DMS53 (cell line): ENCODE measurements at regions not wholly inside any gene's neighbourhood (a gene's known extent, or its start where the extent isn't known, plus 50 kb on each side); places are given as distances from the start of the nearest gene placed in this dataset.
A peak's percentile ranks its signal among the peaks of the same experiment; 100 is the strongest.
"Not testable (repeated sequence)": the region's sequence is repeated elsewhere in the genome, so short reads cannot be mapped to it uniquely, and the experiment has no call there.

Source experiments
- DNase-seq: peaks from one replicate; lab custom pipeline; 2025; lab: John Stamatoyannopoulos, UW

DNA sequence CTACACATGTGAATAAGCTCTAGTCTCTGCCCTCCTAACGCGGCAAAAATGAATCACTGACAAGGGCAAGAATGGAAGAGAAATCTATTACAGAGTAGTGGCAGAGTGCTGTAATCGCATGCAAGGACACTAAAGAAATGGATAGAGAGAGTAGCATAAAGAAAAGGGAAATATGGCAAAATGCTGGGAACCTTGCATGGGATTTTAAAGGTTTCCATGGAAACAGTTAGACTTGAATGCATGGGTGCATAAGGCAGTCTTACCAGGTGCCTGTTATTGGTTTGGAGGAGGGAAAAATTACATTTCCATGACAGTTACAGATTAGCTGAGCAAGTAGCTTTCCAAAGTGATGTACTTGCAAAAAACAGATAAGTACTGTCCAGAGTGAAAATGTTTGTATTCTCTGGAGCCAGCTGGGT, 233.4 kb downstream of the PTN start:
- peak; percentile 14 for DNase-seq

DNA sequence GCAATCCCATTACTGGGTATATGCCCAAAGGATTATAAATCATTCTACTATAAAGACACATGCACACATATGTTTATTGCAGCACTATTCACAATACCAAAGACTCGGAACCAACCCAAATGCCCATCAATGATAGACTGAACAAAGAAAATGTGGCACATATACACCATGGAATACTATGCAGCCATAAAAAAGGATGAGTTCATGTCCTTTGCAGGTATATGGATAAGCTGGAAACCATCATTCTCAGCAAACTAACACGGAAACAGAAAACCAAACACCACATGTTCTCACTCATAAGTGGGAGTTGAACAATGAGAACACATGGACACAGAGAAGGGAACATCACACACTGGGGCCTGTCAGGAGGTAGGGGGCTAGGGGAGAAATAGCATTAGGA, 235.7 kb downstream of the PTN start:
- DNase-seq = not testable (repeated sequence)

DNA sequence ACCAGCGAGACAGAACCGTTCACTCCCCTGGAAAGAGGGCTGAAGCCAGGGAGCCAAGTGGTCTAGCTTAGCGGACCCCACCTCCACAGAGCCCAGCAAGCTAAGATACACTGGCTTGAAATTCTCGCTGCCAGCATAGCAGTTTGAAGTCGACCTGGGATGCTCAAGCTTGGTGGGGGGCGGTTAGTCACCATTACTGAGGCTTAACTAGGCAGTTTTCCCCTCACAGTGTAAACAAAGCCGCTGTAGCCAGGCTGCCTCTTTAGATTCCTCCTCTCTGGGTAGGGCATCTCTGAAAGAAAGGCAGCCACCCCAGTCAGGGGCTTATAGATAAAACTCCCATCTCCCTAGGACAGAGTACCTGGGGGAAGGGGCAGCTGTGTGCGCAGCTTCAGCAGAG, 235.1 kb downstream of the CHRM2 start:
- DNase-seq = not testable (repeated sequence)

DNA sequence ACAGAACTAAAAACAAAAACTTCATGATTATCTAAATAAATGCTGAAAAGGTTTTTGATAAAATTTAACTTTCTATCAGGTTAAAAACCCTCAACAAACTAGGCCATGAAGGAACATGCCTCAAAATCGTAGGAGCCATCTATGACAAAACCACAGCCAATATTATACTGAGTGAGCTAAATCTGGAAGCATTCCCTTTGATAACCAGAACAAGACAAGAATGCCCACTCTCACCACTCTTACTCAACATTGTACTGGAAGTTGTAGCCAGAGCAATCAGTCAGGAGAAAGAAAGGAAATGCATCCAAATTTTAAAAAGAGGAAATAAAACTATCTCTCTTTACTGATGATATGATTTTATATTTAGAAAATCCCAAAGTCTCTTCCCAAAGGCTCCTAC, 228.7 kb downstream of the CHRM2 start:
- DNase-seq = no peak

DNA sequence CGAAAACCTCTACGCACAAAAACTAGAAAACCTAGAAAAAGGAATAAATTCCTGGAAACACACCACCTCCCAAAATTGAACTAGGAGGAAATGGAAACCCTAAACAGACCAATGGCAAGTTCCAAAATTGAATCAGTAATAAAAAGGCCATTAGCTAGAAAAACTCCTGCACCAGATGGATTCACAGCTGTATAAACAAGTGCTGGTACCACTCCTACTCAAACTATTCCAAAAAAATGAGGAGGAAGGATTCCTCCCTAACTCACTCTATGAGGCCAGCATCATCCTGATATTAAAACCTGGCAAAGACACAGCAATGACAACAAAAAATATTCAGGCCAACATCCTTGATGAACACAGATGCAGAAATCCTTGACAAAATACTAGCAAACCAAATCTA, 228.2 kb downstream of the CHRM2 start:
- no peak for DNase-seq

DNA sequence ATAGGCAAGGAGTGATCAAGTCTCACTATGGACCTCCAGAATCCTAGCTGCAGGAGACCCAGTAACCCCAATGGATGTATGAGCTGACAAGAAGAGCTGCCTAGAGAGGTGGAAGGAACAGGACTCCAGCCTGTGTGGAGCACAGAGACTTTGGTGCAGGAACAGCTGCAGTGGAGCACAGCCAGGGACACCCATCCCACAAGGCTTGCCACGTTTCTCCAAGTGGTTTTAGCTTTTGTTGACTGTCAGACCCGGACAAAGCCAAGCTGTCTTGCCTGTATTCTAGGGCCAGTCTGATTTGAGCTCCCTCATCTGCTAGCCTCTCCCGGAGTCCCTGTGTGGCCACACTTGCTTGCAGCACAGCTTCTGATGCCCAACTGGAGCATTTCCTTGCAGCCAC, 224.7 kb downstream of the CHRM2 start:
- DNase-seq = no peak

DNA sequence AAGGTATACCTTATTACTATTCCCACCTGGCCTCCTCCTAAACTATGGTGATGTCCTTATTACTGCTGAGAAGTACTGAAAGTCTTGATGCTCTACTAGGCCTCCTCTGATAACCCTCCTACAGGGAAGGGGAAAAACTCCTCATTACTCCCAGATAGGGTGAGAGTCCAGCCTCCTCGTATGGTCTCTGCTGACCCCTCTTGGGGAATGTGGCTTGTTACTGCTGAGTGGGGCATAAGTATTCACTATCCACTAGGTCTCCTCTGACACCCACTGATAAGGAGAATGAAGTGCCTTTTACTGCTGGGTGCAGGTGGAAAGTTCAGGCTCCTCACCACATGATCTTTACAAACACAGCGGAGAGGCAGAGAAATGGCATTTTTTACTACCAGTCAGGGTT, 222.9 kb downstream of the CHRM2 start:
- peak; percentile 27 for DNase-seq

DNA sequence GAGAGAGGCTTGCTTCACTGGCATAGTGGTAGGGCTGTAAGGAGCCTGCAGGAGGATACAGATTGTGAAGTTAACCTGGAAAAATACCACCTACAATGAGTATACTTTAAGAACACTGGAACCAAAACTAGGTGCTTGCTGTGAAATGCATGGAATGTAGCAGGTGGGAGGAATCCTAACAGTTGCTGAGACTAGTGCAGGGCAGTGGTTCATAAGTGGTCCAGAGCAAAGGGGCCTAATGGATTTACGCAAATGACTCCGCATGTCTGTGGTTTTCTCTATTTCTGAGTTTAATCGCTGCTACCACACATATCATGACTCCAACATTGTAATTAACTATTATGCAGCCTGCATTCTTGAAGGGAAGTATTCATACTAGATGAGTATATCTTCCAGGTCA, 218.4 kb downstream of the CHRM2 start:
- DNase-seq = no peak

DNA sequence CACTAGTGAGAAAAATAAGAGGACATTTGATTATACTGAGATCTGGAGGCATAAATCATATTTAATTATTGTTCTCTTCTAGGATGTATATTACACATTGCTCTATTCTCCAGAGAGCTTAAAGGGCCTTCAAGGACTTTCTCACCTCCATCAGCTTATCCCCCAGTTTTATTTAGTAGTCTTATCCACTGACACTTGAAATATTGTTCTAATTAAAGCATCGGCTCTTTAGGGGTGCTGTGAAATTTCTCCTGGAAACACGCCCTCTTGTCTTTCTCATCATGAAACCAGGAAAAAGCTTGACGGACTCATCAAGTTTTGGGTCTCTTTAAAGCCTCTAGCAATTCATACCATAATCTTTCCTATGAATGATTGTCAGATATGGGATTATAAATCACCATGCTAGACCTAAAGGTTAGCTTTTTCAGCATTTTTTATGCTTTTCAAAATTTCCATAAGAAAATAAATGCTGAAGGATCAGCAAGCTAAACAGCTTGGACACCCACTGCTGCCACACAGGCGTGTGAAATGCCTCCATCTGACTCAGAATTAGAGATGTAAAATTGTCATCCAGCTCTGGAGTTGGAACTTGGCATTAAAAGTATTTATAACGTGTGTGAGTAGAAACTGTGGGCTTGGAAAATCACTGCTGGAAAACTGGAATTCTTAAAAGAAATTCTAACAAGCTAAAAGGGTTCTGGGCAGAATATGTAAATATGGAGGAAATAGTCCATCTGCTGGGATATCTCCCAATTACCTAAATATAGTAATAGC, 216.3 kb downstream of the CHRM2 start:
- DNase-seq = no peak

DNA sequence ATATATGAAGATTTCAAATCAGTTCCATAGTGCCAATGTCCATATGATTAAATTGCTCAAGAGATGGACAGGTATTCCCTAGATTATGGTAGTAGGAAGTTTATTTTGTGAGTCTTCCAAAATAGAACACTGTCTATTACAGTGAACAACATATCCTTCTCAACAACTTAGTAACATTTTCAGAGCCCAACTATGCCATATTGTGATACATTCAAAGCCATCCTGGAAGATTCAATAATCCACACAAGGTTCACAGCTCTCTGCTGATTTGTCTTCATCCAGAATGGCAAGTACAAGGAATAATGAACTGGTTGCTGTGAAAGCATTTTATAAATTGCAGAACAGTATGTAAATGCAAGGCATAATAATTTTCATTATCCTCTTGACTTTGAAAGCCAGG, 213.9 kb downstream of the CHRM2 start:
- DNase-seq = no peak

DNA sequence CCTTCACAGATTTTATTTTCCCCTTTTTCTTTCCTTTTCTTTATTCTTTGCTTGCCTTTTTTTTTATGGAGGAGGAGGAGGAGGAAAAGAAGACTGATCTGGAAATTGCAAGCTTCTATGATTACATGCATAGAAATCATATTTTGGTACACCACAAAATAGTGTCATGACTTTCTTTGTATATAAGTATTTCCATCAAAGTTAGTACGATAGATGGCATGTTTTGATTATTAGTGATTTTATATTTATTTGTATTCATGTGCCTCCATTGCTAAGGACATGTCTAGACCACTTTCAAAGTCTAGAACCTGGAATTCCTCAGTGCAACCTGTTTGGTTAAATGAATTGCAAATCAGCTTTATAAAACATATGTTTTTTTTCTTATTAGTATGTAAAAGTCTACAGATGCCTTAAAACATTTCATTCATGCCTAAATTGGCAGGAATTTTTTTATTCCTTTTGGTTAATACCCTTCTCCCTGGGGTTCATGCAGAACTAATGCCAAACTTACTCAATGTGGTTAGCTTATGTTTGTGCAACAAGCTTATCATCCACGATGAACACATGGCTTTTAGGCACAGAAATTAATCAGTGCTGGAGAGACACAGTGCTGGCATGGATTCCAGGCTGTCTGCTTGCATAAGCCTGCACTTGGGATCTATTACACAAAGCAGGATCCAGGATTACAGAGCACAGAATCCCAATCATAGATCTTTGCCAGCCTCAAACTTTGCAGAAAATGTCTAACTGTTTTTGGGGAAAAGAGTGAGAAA, 213.1 kb downstream of the CHRM2 start:
- no peak for DNase-seq

DNA sequence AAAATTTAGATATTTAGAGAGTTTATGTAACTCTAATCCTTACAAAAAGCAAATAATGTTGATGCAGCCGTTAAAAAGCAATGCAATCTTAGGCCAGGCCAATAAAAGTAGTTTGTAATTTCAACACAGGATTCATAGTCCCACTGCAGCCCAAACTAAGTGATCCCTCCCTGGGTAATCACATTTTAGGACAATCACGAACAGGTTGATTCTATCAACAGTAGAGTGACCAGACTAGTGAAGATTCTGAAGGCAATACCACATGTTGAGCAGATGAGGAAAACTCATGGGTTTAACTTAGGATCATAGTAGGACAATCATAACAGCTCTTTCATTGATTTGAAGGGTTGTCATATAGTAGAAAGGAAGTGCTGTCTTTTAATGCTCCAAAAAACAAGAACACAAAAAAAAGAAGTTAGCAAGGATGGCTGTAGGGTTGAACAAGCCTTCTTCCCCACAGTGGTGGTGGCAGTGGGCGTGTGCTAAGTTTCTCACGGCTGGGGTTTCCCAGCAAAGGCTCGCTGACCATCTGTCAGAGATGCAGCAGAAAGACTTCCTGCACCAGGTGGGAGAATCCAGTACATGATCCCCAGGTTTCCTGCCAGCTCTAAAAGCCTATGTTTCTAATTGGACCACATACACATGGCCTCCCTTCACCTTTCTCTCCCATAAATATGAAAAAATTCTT, 212.2 kb downstream of the CHRM2 start:
- DNase-seq = peak; percentile 24

DNA sequence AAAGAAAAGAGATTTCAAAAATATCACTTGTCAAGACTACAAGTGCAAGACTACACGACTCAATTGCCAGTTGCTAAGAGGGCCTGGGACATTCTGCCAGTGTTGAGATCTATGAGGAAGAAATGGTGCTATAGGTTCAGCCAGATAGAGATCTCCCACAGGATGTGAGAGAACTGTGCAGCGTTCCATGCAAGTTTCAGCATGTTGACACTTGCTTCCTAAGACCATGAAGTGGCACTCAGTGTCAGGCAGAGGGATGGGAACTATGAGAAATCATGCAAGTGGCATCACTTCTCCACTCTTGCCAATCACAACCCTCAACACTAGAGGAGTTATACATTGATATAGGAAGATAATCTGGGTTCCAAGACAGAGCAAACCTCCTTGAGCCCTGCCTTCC, 210.3 kb downstream of the CHRM2 start:
- no peak for DNase-seq

DNA sequence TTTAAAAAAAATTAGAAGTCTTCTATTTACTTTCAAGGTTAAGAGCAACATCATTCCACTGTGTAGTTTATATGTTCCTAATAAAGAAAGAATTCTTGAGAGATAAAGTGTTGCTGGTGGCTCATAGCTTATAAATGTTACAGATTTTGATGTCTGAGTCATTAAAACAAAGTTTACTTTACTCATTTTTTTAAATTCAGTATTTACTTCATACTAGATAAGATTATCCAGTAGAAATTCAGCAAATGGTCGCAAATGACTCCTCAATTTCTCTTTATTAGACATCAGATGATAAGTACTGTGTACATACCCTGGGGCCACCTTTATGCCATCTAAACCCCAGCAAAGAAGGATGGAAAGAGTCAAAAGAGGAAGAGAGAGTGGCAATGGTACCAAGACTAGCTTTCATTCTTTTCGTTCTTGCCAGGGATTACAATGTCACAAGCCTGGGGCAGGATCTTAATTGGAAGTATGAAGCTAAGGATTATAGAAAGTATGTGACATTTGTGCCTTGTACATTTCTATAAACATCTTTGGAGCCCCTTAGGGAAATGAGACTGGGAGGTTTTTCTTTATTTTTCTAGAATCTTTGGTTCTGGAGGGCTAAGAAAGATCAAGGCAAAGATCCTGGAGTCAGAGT, 206.1 kb downstream of the CHRM2 start:
- no peak for DNase-seq

DNA sequence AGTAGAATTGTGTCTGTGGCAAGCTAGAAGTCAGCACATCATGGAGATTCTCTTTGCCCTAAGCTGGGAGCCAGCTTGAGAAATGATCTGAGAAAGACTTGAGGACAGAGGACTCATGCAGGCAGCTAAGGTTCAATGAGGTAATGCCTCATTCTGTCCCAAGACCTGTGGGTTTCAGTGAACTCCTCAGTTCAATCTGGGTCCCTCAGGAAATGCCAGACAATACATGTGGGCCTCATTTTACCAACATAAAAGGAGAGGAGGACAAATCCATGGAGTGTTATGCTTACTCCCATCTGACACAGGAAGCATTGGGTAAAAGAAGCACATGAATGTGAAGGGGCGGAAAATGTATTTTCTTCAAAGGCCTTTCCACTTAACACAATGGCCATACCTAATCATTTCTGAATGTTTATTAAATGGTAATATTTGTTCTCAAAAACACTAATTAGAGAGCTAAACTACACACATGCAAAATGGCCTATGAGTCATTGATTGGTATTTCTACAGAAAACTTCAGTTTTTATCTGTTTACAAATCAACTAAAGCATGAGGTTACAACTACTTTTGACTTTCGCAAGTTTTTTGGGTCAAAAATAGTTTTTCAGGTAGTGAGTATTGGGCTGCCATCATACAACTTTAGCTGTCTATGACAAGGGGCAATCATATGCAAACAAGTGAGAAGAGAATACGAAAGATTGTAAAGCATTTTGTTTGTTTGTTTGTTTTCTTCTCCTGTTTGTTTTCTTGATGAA, 205.3 kb downstream of the CHRM2 start:
- DNase-seq = no peak
